ENCODE measurements at regions not wholly inside any gene's neighbourhood (a gene's known extent, or its start where the extent isn't known, plus 50 kb on each side); places are given as distances from the start of the nearest gene placed in this dataset.

DNA sequence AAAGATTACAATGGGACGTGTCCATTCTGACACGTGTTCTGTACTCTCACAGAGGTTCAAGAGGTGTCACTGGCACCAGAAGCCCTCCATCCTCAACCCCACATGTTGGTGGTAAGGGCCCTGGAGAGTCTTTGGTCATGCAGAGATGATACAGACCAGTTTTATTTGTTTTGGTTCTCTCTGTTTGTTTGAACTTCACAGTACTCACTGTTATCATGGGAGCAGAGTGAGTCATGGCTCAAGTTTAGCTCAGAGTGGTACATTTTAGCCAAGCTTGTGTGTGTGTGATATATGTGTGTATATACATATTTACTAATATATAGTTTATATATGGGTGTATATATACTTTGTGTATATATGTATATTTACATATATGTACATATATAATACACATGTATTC is 935.6 kb downstream of the GRID1 start:
- Histone ChIP-seq H3K4me3 (ENCODE audit: low read length, poor library complexity, severe bottlenecking) (no peak overlapping the region), H3K36me3 (ENCODE audit: insufficient read depth, low read length) (no peaks in the 10 kb centered on the region), H3K27me3 (ENCODE audit: insufficient read depth, low read length, poor library complexity, severe bottlenecking) (no peaks in the 10 kb centered on the region), H3K9ac (ENCODE audit: low read depth, low read length, poor library complexity, severe bottlenecking) (no peak overlapping the region), H3K4me1 (ENCODE audit: insufficient read depth, low read length, poor library complexity, severe bottlenecking) (no peaks in the 10 kb centered on the region), H4K20me1 (ENCODE audit: insufficient read depth, low read length, poor library complexity, severe bottlenecking) (no peaks in the 10 kb centered on the region), H3K9me2 (replicated peaks; ENCODE audit: low read depth, low read length) (no peaks in the 10 kb centered on the region), H3K4me2 (ENCODE audit: low read depth, low read length, poor library complexity, severe bottlenecking) (no peak overlapping the region), H2AFZ (ENCODE audit: low read length) (no peak overlapping the region), H3K79me2 (ENCODE audit: insufficient read depth, low read length) (no peaks in the 10 kb centered on the region), H3K9me3 (ENCODE audit: insufficient read depth, low read depth, low read length) (no peaks in the 10 kb centered on the region), H3F3A (ENCODE audit: low read depth) (no peaks in the 10 kb centered on the region)
- TF ChIP-seq, protein P1, sequence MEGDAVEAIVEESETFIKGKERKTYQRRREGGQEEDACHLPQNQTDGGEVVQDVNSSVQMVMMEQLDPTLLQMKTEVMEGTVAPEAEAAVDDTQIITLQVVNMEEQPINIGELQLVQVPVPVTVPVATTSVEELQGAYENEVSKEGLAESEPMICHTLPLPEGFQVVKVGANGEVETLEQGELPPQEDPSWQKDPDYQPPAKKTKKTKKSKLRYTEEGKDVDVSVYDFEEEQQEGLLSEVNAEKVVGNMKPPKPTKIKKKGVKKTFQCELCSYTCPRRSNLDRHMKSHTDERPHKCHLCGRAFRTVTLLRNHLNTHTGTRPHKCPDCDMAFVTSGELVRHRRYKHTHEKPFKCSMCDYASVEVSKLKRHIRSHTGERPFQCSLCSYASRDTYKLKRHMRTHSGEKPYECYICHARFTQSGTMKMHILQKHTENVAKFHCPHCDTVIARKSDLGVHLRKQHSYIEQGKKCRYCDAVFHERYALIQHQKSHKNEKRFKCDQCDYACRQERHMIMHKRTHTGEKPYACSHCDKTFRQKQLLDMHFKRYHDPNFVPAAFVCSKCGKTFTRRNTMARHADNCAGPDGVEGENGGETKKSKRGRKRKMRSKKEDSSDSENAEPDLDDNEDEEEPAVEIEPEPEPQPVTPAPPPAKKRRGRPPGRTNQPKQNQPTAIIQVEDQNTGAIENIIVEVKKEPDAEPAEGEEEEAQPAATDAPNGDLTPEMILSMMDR (conservative IDR thresholded peaks at IDR 0.05; ENCODE audit: low read length), result no peak

GRCh38 chr10:85433248-85433647 is 933.3 kb downstream of the GRID1 start:
- H3F3A ChIP-seq (ENCODE audit: low read depth), result no peaks in the 10 kb centered on the region
- no peak for TF ChIP-seq EZH2phosphoT487 (IDR thresholded peaks at IDR 0.05; ENCODE audit: borderline replicate concordance)
- TF ChIP-seq, protein P1 (conservative IDR thresholded peaks at IDR 0.05; ENCODE audit: low read length), result no peak
- H3K4me2 ChIP-seq (ENCODE audit: low read depth, low read length, poor library complexity, severe bottlenecking), result no peak overlapping the region
- no peak overlapping the region for H3K4me3 ChIP-seq (ENCODE audit: low read length, poor library complexity, severe bottlenecking)
- H4K20me1 ChIP-seq (ENCODE audit: insufficient read depth, low read length, poor library complexity, severe bottlenecking), result no peaks in the 10 kb centered on the region
- H3K27me3 ChIP-seq (ENCODE audit: insufficient read depth, low read length, poor library complexity, severe bottlenecking), result no peaks in the 10 kb centered on the region
- no peaks in the 10 kb centered on the region for H3K79me2 ChIP-seq (ENCODE audit: insufficient read depth, low read length)
- no peaks in the 10 kb centered on the region for H3K9me2 ChIP-seq (replicated peaks; ENCODE audit: low read depth, low read length)
- H3K9me3 ChIP-seq (ENCODE audit: insufficient read depth, low read depth, low read length), result no peaks in the 10 kb centered on the region
- H3K36me3 ChIP-seq (ENCODE audit: insufficient read depth, low read length), result no peaks in the 10 kb centered on the region
- no peak overlapping the region for H3K9ac ChIP-seq (ENCODE audit: low read depth, low read length, poor library complexity, severe bottlenecking)
- no peak overlapping the region for H2AFZ ChIP-seq (ENCODE audit: low read length)
- no peaks in the 10 kb centered on the region for H3K4me1 ChIP-seq (ENCODE audit: insufficient read depth, low read length, poor library complexity, severe bottlenecking)

GRCh38 chr10:85444868-85445267 is 921.7 kb downstream of the GRID1 start:
- no peaks in the 10 kb centered on the region for H3K4me1 ChIP-seq (ENCODE audit: insufficient read depth, low read length, poor library complexity, severe bottlenecking)
- H3K4me3 ChIP-seq (ENCODE audit: low read length, poor library complexity, severe bottlenecking), result no peak overlapping the region
- H4K20me1 ChIP-seq (ENCODE audit: insufficient read depth, low read length, poor library complexity, severe bottlenecking), result no peaks in the 10 kb centered on the region
- H3K79me2 ChIP-seq (ENCODE audit: insufficient read depth, low read length), result no peaks in the 10 kb centered on the region
- H3K9ac ChIP-seq (ENCODE audit: low read depth, low read length, poor library complexity, severe bottlenecking), result no peak overlapping the region
- H3F3A ChIP-seq (ENCODE audit: low read depth), result no peaks in the 10 kb centered on the region
- H3K4me2 ChIP-seq (ENCODE audit: low read depth, low read length, poor library complexity, severe bottlenecking), result no peak overlapping the region
- no peaks in the 10 kb centered on the region for H3K9me2 ChIP-seq (replicated peaks; ENCODE audit: low read depth, low read length)
- no peaks in the 10 kb centered on the region for H3K9me3 ChIP-seq (ENCODE audit: insufficient read depth, low read depth, low read length)
- H3K36me3 ChIP-seq (ENCODE audit: insufficient read depth, low read length), result no peaks in the 10 kb centered on the region
- H2AFZ ChIP-seq (ENCODE audit: low read length), result no peak overlapping the region
- H3K27me3 ChIP-seq (ENCODE audit: insufficient read depth, low read length, poor library complexity, severe bottlenecking), result no peaks in the 10 kb centered on the region
- TF ChIP-seq, protein P1 (conservative IDR thresholded peaks at IDR 0.05; ENCODE audit: low read length), result no peak
- TF ChIP-seq EZH2phosphoT487 (IDR thresholded peaks at IDR 0.05; ENCODE audit: borderline replicate concordance), result no peak

Data from Loucy (cell line).